Bronchial epithelial cell (primary cell): ENCODE measurements at regions not wholly inside any gene's neighbourhood (a gene's known extent, or its start where the extent isn't known, plus 50 kb on each side); places are given as distances from the start of the nearest gene placed in this dataset.

ENCODE experiments used
- DNase-seq: peaks from one replicate; pipeline ENCODE4 v3.0.0-alpha.2; 2010; ENCODE audit warnings: low read depth
- FAIRE-seq: peaks from 2 replicates; lab custom pipeline; 2011; peaks lifted over from hg19 to GRCh38; lab: Jason Lieb, UNC
- H3K27me3 ChIP-seq: 2 replicates; pipeline ENCODE4 v1.5.1; 2011; ENCODE audit warnings: low read length; ENCODE audit not compliant: control insufficient read depth, insufficient read depth
- H3K36me3 ChIP-seq: 2 replicates; pipeline ENCODE4 v1.5.1; 2011; ENCODE audit warnings: low read length; ENCODE audit not compliant: control insufficient read depth, insufficient read depth
- H3K4me3 ChIP-seq: 2 replicates; pipeline ENCODE4 v1.5.1; 2011; ENCODE audit warnings: mild to moderate bottlenecking, low read depth, low read length, control low read depth
- CTCF ChIP-seq: IDR thresholded peaks from 2 replicates; pipeline ENCODE4 v1.5.1; 2011; ENCODE audit warnings: mild to moderate bottlenecking, moderate library complexity, low read length, control low read depth, inconsistent platforms; ENCODE audit not compliant: insufficient read depth, severe bottlenecking

- Histone ChIP-seq H3K36me3 (no peaks in the 10 kb centered on the region), H3K27me3 (no peaks in the 10 kb centered on the region), H3K4me3 (no peak overlapping the region)
- DNase-seq = no peak
- no peak for FAIRE-seq
- no peak for TF ChIP-seq CTCF
Measured at GRCh38 chr1:102431253-102431652, 434.5 kb upstream of the OLFM3 start.

GRCh38 chr1:102420034-102420433 is 423.3 kb upstream of the OLFM3 start:
- no peaks in the 10 kb centered on the region for H3K36me3 ChIP-seq
- no peaks in the 10 kb centered on the region for H3K27me3 ChIP-seq
- TF ChIP-seq CTCF = no peak
- no peak overlapping the region for H3K4me3 ChIP-seq
- FAIRE-seq (no peak), DNase-seq (no peak)
